ENCODE measurements at regions not wholly inside any gene's neighbourhood (a gene's known extent, or its start where the extent isn't known, plus 50 kb on each side); places are given as distances from the start of the nearest gene placed in this dataset.

GRCh38 chr2:4455486-4456155 is 752.2 kb downstream of the DCDC2C start:
- ATAC-seq (ENCODE audit: insufficient read depth, low read depth): no peak
- H2AFZ ChIP-seq (ENCODE audit: low read depth, low read length): no peak overlapping the region
- no peaks in the 10 kb centered on the region for H3K36me3 ChIP-seq (ENCODE audit: insufficient read depth, low read length)
- no peak overlapping the region for H3K9ac ChIP-seq (ENCODE audit: low read depth, low read length)
- no peaks in the 10 kb centered on the region for H4K20me1 ChIP-seq (ENCODE audit: insufficient read depth, low read length)
- H3K4me1 ChIP-seq (ENCODE audit: insufficient read depth, low read length): no peaks in the 10 kb centered on the region
- no peak overlapping the region for H3K4me2 ChIP-seq (ENCODE audit: insufficient read depth, low read length)
- no peaks in the 10 kb centered on the region for H3K79me2 ChIP-seq (ENCODE audit: insufficient read depth, low read length)
- no peaks in the 10 kb centered on the region for H3K27me3 ChIP-seq (ENCODE audit: insufficient read depth, low read length, poor library complexity)
- no peak overlapping the region for H3K27ac ChIP-seq (ENCODE audit: low read length)
- no peaks in the 10 kb centered on the region for H3K9me3 ChIP-seq (ENCODE audit: insufficient read depth, low read length, severe bottlenecking)
- no peak overlapping the region for H3K4me3 ChIP-seq (ENCODE audit: low read depth in 1 of 2, low read length in 2 of 2)
- TF ChIP-seq, protein P1, sequence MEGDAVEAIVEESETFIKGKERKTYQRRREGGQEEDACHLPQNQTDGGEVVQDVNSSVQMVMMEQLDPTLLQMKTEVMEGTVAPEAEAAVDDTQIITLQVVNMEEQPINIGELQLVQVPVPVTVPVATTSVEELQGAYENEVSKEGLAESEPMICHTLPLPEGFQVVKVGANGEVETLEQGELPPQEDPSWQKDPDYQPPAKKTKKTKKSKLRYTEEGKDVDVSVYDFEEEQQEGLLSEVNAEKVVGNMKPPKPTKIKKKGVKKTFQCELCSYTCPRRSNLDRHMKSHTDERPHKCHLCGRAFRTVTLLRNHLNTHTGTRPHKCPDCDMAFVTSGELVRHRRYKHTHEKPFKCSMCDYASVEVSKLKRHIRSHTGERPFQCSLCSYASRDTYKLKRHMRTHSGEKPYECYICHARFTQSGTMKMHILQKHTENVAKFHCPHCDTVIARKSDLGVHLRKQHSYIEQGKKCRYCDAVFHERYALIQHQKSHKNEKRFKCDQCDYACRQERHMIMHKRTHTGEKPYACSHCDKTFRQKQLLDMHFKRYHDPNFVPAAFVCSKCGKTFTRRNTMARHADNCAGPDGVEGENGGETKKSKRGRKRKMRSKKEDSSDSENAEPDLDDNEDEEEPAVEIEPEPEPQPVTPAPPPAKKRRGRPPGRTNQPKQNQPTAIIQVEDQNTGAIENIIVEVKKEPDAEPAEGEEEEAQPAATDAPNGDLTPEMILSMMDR (IDR thresholded peaks at IDR 0.05; ENCODE audit: borderline replicate concordance, extremely low read depth, low read length, poor library complexity, severe bottlenecking): no peak
- TF ChIP-seq EZH2 (IDR thresholded peaks at IDR 0.05; ENCODE audit: borderline replicate concordance, low read depth, low read length, severe bottlenecking): no peak
- no peak for DNase-seq

- TF ChIP-seq, protein P1 (IDR thresholded peaks at IDR 0.05; ENCODE audit: borderline replicate concordance, extremely low read depth, low read length, poor library complexity, severe bottlenecking): no peak
- no peak for TF ChIP-seq EZH2 (IDR thresholded peaks at IDR 0.05; ENCODE audit: borderline replicate concordance, low read depth, low read length, severe bottlenecking)
- no peak overlapping the region for H3K4me2 ChIP-seq (ENCODE audit: insufficient read depth, low read length)
- DNase-seq (no peak), ATAC-seq (ENCODE audit: insufficient read depth, low read depth) (no peak)
- no peaks in the 10 kb centered on the region for H3K4me1 ChIP-seq (ENCODE audit: insufficient read depth, low read length)
- H3K27ac ChIP-seq (ENCODE audit: low read length): no peak overlapping the region
- no peaks in the 10 kb centered on the region for H3K9me3 ChIP-seq (ENCODE audit: insufficient read depth, low read length, severe bottlenecking)
- H3K36me3 ChIP-seq (ENCODE audit: insufficient read depth, low read length): no peaks in the 10 kb centered on the region
- no peaks in the 10 kb centered on the region for H4K20me1 ChIP-seq (ENCODE audit: insufficient read depth, low read length)
- no peaks in the 10 kb centered on the region for H3K79me2 ChIP-seq (ENCODE audit: insufficient read depth, low read length)
- no peak overlapping the region for H2AFZ ChIP-seq (ENCODE audit: low read depth, low read length)
- H3K4me3 ChIP-seq (ENCODE audit: low read depth in 1 of 2, low read length in 2 of 2): no peak overlapping the region
- H3K27me3 ChIP-seq (ENCODE audit: insufficient read depth, low read length, poor library complexity): no peaks in the 10 kb centered on the region
- no peak overlapping the region for H3K9ac ChIP-seq (ENCODE audit: low read depth, low read length)
Observed at GRCh38 chr2:4464634-4465266, 761.4 kb downstream of the DCDC2C start.

GRCh38 chr2:4465671-4466070 is 762.3 kb downstream of the DCDC2C start:
- Histone ChIP-seq H3K79me2 (ENCODE audit: insufficient read depth, low read length) (no peaks in the 10 kb centered on the region), H3K36me3 (ENCODE audit: insufficient read depth, low read length) (no peaks in the 10 kb centered on the region), H3K27ac (ENCODE audit: low read length) (no peak overlapping the region), H3K9me3 (ENCODE audit: insufficient read depth, low read length, severe bottlenecking) (no peaks in the 10 kb centered on the region), H2AFZ (ENCODE audit: low read depth, low read length) (no peak overlapping the region), H3K4me1 (ENCODE audit: insufficient read depth, low read length) (no peaks in the 10 kb centered on the region), H3K27me3 (ENCODE audit: insufficient read depth, low read length, poor library complexity) (no peaks in the 10 kb centered on the region), H3K4me2 (ENCODE audit: insufficient read depth, low read length) (no peak overlapping the region), H3K4me3 (ENCODE audit: low read depth in 1 of 2, low read length in 2 of 2) (no peak overlapping the region), H4K20me1 (ENCODE audit: insufficient read depth, low read length) (no peaks in the 10 kb centered on the region), H3K9ac (ENCODE audit: low read depth, low read length) (no peak overlapping the region)
- TF ChIP-seq EZH2 (IDR thresholded peaks at IDR 0.05; ENCODE audit: borderline replicate concordance, low read depth, low read length, severe bottlenecking): no peak
- TF ChIP-seq, protein P1 (IDR thresholded peaks at IDR 0.05; ENCODE audit: borderline replicate concordance, extremely low read depth, low read length, poor library complexity, severe bottlenecking): no peak
- DNase-seq (no peak), ATAC-seq (ENCODE audit: insufficient read depth, low read depth) (no peak)

Data from DND-41 (cell line).